IPS DF 19.7 (cell line): ENCODE measurements at regions not wholly inside any gene's neighbourhood (a gene's known extent, or its start where the extent isn't known, plus 50 kb on each side); places are given as distances from the start of the nearest gene placed in this dataset.
A peak's percentile ranks its signal among the peaks of the same experiment; 100 is the strongest.
"Not testable (repeated sequence)": the region's sequence is repeated elsewhere in the genome, so short reads cannot be mapped to it uniquely, and the experiment has no call there.

Experiments used
- DNase-seq: peaks from one replicate; pipeline ENCODE4 v3.0.0-alpha.2; 2013; ENCODE audit warnings: low read depth, low spot score

GRCh38 chr13:76350399-76350798 is 535.8 kb downstream of the KCTD12 start:
- DNase-seq, result no peak

- DNase-seq, result no peak
These were observed 536.5 kb downstream of the KCTD12 start for GRCh38 chr13:76349700-76350099.

- DNase-seq, result no peak
These were observed 546.6 kb downstream of the KCTD12 start for GRCh38 chr13:76339649-76340048.

GRCh38 chr13:76338003-76338402 is 548.2 kb downstream of the KCTD12 start:
- no peak for DNase-seq

GRCh38 chr13:76336889-76337844 is 549.0 kb downstream of the KCTD12 start:
- DNase-seq, result peak; percentile 7

GRCh38 chr13:76335463-76335862 is 550.7 kb downstream of the KCTD12 start:
- DNase-seq, result no peak

- no peak for DNase-seq
These were observed 554.1 kb downstream of the KCTD12 start for GRCh38 chr13:76331943-76332712.

- no peak for DNase-seq
These were observed 555.4 kb downstream of the KCTD12 start for GRCh38 chr13:76330761-76331160.

GRCh38 chr13:76329866-76330580 is 556.2 kb downstream of the KCTD12 start:
- DNase-seq, result no peak

- no peak for DNase-seq
These were observed 557.2 kb downstream of the KCTD12 start for GRCh38 chr13:76329004-76329403.

- DNase-seq, result no peak
These were observed 559.9 kb downstream of the KCTD12 start for GRCh38 chr13:76326343-76326742.

GRCh38 chr13:76319921-76320320 is 566.3 kb downstream of the KCTD12 start:
- DNase-seq, result no peak

- DNase-seq, result no peak
These were observed 569.1 kb downstream of the KCTD12 start for GRCh38 chr13:76316998-76317527.

GRCh38 chr13:76314495-76314894 is 571.7 kb downstream of the KCTD12 start:
- DNase-seq, result no peak

GRCh38 chr13:76307142-76307541 is 579.1 kb downstream of the KCTD12 start:
- no peak for DNase-seq

- no peak for DNase-seq
These were observed 585.5 kb downstream of the KCTD12 start for GRCh38 chr13:76300688-76301087.

- DNase-seq, result no peak
These were observed 588.9 kb downstream of the KCTD12 start for GRCh38 chr13:76297331-76297730.

GRCh38 chr13:76296751-76297150 is 589.5 kb downstream of the KCTD12 start:
- DNase-seq, result no peak

GRCh38 chr13:76295020-76295419 is 591.2 kb downstream of the KCTD12 start:
- DNase-seq, result not testable (repeated sequence)

GRCh38 chr13:76293751-76294150 is 592.5 kb downstream of the KCTD12 start:
- DNase-seq, result no peak

GRCh38 chr13:76293346-76293745 is 592.9 kb downstream of the KCTD12 start:
- no peak for DNase-seq

- DNase-seq, result no peak
These were observed 593.5 kb downstream of the KCTD12 start for GRCh38 chr13:76292726-76293125.
